Vagina (tissue), 2 donors: ENCODE measurements at regions not wholly inside any gene's neighbourhood (a gene's known extent, or its start where the extent isn't known, plus 50 kb on each side); places are given as distances from the start of the nearest gene placed in this dataset.

Source experiments
- DNase-seq, 2 donors: peaks; one replicate each; pipeline ENCODE4 v3.0.0-alpha.2; 2017; ENCODE audit errors: extremely low spot score in 2 of 2
- H3K27ac ChIP-seq: fragments of 200-600 bp; sonication (generic); one replicate; pipeline ENCODE4 v1.5.1; 2019
- H3K27me3 ChIP-seq: fragments of 200-600 bp; sonication (generic); one replicate; pipeline ENCODE4 v1.5.1; 2019
- H3K36me3 ChIP-seq, 2 donors: fragments of 200-600 bp; sonication (generic); one replicate each; pipeline ENCODE4 v1.5.1; 2017 to 2019
- H3K4me1 ChIP-seq: fragments of 200-600 bp; sonication (generic); one replicate; pipeline ENCODE4 v1.5.1; 2019
- H3K4me3 ChIP-seq, 2 donors: fragments of 200-600 bp; sonication (generic); 1 replicate in 1 of 2; 2 replicates in 1 of 2; pipeline ENCODE4 v1.5.1; 2016 to 2019
- H3K9me3 ChIP-seq: fragments of 200-600 bp; sonication (generic); one replicate; pipeline ENCODE4 v1.5.1; 2019
- POLR2A ChIP-seq, 2 donors: fragments of 450-650 bp; IDR thresholded peaks; one replicate each; pipeline ENCODE4 v1.6.1; 2017; ENCODE audit warnings: antibody characterized with exemption in 2 of 2, mild to moderate bottlenecking in 2 of 2, moderate library complexity in 2 of 2
- POLR2AphosphoS5 ChIP-seq, 2 donors: sonication (generic); formaldehyde crosslinking; IDR thresholded peaks; one replicate each; pipeline ENCODE4 v1.9.0; 2017; ENCODE audit warnings: antibody characterized with exemption in 2 of 2, mild to moderate bottlenecking in 2 of 2, low read depth in 1 of 2; ENCODE audit not compliant: insufficient read depth in 1 of 2
- intact Hi-C: fragments of 100-400 bp; cut with DNase I; formaldehyde crosslinking; loops from one replicate; pipeline ENCODE4 v1.15.1; 2023
- TF ChIP-seq, protein P1 (sequence below), 3 experiments: fragments of 450-650 bp in 2 of 3; fragments of 200-600 bp in 1 of 3; sonication (generic) in 1 of 3; IDR thresholded peaks; one replicate each; pipeline ENCODE4 v1.5.1; 2017 to 2019; ENCODE audit warnings: antibody characterized with exemption in 3 of 3, mild to moderate bottlenecking in 2 of 3, moderate library complexity in 2 of 3

DNA sequence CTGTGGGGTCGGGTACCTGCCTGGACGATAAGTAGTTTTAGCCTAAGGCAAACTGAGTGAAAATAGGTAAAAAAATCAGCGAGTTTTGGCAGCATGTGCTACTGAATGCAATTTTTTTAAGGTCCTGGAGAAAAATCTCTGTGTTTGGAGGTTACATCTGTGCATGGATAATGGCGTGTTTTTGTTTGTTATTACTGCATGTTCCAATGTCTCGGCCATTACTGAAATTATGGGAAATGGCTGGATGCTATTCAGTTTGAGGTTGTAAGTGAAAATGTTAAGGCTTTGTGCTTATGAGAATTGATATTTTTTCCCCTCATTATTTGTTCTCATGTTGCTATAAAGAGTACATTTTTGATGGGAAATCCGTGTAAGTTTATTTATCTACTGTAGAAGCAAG, 441.7 kb downstream of the PRDM2 start:
- Histone ChIP-seq H3K4me3 (no peak overlapping the region), H3K36me3 (no peaks in the 10 kb centered on the region), H3K4me1 (peaks cover 38% of the 10 kb centered on the region), H3K27ac (no peak overlapping the region), H3K9me3 (no peaks in the 10 kb centered on the region), H3K27me3 (no peaks in the 10 kb centered on the region)
- DNase-seq: no peak
- intact Hi-C loops: no loop called here
- TF ChIP-seq POLR2AphosphoS5 (IDR thresholded peaks at IDR 0.05; ENCODE audit: insufficient read depth in 1 of 2, low read depth in 1 of 2) (no peak), POLR2A (IDR thresholded peaks at IDR 0.05) (no peak)
- TF ChIP-seq, protein P1, sequence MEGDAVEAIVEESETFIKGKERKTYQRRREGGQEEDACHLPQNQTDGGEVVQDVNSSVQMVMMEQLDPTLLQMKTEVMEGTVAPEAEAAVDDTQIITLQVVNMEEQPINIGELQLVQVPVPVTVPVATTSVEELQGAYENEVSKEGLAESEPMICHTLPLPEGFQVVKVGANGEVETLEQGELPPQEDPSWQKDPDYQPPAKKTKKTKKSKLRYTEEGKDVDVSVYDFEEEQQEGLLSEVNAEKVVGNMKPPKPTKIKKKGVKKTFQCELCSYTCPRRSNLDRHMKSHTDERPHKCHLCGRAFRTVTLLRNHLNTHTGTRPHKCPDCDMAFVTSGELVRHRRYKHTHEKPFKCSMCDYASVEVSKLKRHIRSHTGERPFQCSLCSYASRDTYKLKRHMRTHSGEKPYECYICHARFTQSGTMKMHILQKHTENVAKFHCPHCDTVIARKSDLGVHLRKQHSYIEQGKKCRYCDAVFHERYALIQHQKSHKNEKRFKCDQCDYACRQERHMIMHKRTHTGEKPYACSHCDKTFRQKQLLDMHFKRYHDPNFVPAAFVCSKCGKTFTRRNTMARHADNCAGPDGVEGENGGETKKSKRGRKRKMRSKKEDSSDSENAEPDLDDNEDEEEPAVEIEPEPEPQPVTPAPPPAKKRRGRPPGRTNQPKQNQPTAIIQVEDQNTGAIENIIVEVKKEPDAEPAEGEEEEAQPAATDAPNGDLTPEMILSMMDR (IDR thresholded peaks at IDR 0.05): no peak

DNA sequence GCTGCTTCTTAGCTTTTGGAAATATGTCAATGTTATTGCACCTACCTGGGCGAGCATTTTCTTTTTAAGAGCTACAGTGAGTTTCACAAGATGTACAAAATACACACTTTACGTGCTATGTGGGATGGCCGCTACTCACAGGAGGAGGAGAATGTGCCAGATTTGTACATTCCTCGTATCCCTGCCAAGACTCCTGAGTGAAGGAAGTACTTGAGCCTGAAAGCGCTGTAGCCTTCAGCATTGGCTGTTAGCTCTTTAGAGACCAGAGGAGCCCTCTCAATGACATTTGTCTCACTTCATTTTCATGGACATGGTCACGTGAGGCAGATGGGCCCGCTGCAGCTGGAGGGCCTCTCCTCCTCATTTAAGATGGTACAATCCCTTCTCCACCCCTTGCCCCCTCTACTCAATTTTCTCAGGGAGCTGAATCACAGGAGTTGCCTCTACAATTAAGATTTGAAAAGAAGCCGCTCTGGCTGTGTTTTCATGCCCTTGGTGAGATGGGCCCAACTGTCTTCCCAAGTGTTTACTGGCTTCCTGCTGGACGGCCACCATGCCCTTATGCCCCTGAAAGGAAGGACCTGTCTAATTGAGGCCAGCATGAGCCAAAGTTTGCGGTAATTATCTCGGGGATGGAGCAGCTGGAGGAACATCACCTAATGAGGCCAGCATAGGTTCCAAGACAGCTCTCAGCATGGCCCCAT, 442.6 kb downstream of the PRDM2 start:
- H3K27me3 ChIP-seq: no peaks in the 10 kb centered on the region
- DNase-seq: no peak
- H3K9me3 ChIP-seq: no peaks in the 10 kb centered on the region
- intact Hi-C loops: no loop called here
- peaks cover 30% of the 10 kb centered on the region for H3K4me1 ChIP-seq
- no peak overlapping the region for H3K27ac ChIP-seq
- no peak for TF ChIP-seq POLR2A (IDR thresholded peaks at IDR 0.05)
- no peak for TF ChIP-seq POLR2AphosphoS5 (IDR thresholded peaks at IDR 0.05; ENCODE audit: insufficient read depth in 1 of 2, low read depth in 1 of 2)
- TF ChIP-seq, protein P1 (IDR thresholded peaks at IDR 0.05): no peak
- no peak overlapping the region for H3K4me3 ChIP-seq
- H3K36me3 ChIP-seq: no peaks in the 10 kb centered on the region

DNA sequence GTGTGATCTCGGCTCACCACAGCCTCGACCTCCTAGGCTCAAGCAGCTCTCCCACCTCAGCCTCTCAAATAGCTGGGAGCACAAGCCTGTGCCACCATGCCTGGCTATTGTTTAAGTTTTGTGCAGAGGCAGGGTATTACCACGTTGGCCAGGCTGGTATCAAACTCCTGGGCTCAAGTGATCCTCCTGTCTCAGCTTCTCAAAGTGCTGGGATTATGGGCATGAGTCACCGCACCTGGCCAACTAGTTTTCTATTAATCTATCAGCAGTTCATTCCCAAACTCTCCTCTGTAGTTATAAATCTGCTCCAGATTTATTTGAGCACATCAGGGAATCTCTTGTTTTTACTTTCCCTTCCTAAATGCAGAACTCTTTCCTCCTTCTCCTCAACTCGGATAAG, 443.8 kb downstream of the PRDM2 start:
- DNase-seq: no peak
- no peaks in the 10 kb centered on the region for H3K9me3 ChIP-seq
- no peak for TF ChIP-seq POLR2AphosphoS5 (IDR thresholded peaks at IDR 0.05; ENCODE audit: insufficient read depth in 1 of 2, low read depth in 1 of 2)
- TF ChIP-seq, protein P1 (IDR thresholded peaks at IDR 0.05): no peak
- TF ChIP-seq POLR2A (IDR thresholded peaks at IDR 0.05): no peak
- no peaks in the 10 kb centered on the region for H3K27me3 ChIP-seq
- intact Hi-C loops: no loop called here
- no peak overlapping the region for H3K4me3 ChIP-seq
- H3K4me1 ChIP-seq: peaks cover 20% of the 10 kb centered on the region
- no peaks in the 10 kb centered on the region for H3K36me3 ChIP-seq
- H3K27ac ChIP-seq: no peak overlapping the region

DNA sequence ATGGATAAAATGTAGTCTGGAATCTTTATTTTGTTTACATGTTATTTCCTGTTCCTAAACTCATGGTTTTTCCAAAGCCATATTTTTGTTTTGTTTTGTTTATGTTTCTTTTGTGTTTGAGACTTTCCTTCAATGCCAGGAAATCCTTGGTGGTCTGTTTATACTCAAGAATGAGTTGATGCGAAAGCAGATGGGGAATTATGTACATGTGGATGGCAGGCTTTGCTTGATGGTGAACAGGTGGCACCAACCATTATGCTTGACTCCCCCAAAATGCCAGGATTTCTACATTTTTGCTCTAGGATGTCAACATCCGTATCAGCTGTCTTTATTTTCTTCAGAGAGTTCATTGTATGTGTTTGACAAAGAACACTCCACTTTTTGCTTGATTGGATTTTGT, 448.5 kb downstream of the PRDM2 start:
- no peaks in the 10 kb centered on the region for H3K27me3 ChIP-seq
- H3K36me3 ChIP-seq: no peaks in the 10 kb centered on the region
- TF ChIP-seq, protein P1 (IDR thresholded peaks at IDR 0.05): no peak
- TF ChIP-seq POLR2A (IDR thresholded peaks at IDR 0.05) (no peak), POLR2AphosphoS5 (IDR thresholded peaks at IDR 0.05; ENCODE audit: insufficient read depth in 1 of 2, low read depth in 1 of 2) (no peak)
- no peak for DNase-seq
- no peak overlapping the region for H3K4me3 ChIP-seq
- no peaks in the 10 kb centered on the region for H3K9me3 ChIP-seq
- no peak overlapping the region for H3K27ac ChIP-seq
- H3K4me1 ChIP-seq: no peaks in the 10 kb centered on the region
- intact Hi-C loops: no loop called here

DNA sequence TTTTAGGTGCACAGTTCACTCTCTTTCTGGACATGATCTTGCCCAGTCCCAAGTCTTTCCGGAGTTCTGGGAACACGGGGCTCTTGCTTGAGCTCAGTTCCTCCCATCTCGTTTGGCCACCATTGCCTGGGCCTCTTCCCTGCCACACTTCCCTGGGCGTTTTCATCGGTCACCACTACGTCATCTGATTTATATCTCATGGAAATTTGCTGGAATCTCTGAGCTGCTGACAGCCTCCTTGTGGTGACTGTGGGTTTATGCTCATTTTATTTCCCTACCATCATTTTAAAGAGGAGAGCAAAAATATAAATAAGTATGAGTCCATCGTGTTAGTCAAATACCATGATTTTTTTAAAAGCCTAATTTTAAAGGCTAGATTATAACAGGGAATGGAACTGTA, 449.1 kb upstream of the KAZN start:
- intact Hi-C loops: no loop called here
- no peak for DNase-seq
- H3K4me3 ChIP-seq: no peak overlapping the region
- H3K36me3 ChIP-seq: no peaks in the 10 kb centered on the region
- H3K27me3 ChIP-seq: no peaks in the 10 kb centered on the region
- H3K27ac ChIP-seq: no peak overlapping the region
- H3K9me3 ChIP-seq: no peaks in the 10 kb centered on the region
- no peaks in the 10 kb centered on the region for H3K4me1 ChIP-seq
- TF ChIP-seq POLR2A (IDR thresholded peaks at IDR 0.05): no peak
- TF ChIP-seq POLR2AphosphoS5 (IDR thresholded peaks at IDR 0.05; ENCODE audit: insufficient read depth in 1 of 2, low read depth in 1 of 2): no peak
- TF ChIP-seq, protein P1 (IDR thresholded peaks at IDR 0.05): no peak
